Tongue (tissue), 1 donor: ENCODE measurements at regions not wholly inside any gene's neighbourhood (a gene's known extent, or its start where the extent isn't known, plus 50 kb on each side); places are given as distances from the start of the nearest gene placed in this dataset.

ENCODE experiments used
- DNase-seq: peaks from one replicate; pipeline ENCODE4 v3.0.0-alpha.2; 2015

DNA sequence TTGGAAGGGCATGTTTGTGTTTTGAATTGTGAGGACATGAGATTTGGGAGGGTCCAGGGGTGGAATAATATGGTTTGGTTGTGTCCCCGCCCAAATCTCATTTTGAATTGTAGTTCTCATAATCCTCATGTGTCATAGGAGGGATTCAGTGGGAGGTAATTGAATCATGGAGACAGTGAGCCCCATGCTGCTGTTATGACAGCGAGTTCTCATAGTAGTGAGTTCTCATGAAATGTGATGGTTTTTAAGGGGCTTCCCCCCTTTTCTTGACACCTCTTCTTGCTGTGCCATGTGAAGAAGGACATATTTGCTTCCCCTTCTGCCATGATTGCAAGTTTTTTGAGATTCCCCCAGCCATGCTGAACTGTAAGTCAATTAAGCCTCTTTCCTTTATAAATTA, 260.0 kb downstream of the DUSP6 start:
- no peak for DNase-seq

DNA sequence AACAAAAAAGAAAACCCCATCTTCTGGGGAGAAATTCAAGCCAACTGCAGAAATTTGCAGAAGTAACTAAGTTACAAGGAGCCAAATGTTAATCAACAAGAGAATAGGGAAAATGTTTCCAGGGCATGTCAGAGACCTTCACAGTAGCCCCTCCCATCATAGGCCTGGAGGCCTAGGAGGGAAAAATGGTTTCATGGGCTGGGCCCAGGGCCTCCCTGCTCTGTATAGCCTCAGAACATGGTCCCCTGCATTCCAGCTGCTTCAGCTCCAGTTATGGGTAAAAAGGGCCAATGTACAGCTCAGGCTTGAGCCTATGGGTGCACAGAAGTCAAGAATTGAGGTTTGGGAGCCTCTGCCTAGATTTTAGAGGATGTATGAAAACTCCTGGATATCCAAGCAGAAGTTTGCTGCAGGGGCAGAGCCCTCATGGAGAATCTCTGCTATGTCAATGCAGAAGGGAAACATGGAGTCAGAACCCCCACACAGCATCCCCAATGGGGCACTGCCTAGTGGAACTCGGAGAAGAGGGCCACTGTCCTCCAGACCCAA, 260.9 kb downstream of the DUSP6 start:
- DNase-seq, result no peak

DNA sequence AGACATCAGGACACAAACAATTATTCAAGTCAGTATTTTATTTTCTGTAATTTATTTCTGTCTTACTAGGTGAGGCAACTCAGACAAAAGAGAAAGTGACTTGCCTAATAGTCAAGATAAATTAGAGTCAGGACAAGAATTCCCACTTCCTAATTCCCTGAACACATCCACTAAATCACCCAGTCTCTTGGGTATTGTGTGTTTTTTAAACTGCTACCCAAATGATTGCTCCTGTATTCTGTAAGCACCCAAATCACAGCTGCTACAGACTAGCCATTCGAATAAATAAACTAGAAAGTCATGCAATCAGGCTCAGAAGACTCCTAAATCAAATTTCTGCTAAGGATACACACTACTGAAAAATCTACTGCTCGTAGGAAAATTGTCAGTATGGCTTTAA, 263.0 kb downstream of the DUSP6 start:
- DNase-seq, result no peak

DNA sequence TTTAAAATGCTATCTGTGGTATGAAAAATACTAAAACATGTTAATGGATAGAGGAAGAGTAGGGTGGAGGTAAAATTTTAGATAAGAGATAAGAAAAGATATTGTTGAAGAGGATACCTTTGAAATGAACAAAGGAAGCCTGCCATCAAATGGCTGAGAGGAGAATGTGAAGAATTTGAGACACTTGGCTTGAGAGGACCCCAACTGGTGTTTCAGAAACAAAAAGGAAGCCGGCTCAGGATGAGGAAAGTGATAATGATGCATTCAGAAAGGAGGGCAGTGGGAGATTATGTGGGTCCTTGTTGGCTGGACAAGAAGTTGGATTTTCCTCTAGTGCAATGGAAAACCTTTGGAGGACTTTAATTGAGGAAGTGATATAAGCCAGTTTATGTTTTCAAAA, 264.4 kb downstream of the DUSP6 start:
- DNase-seq, result no peak

DNA sequence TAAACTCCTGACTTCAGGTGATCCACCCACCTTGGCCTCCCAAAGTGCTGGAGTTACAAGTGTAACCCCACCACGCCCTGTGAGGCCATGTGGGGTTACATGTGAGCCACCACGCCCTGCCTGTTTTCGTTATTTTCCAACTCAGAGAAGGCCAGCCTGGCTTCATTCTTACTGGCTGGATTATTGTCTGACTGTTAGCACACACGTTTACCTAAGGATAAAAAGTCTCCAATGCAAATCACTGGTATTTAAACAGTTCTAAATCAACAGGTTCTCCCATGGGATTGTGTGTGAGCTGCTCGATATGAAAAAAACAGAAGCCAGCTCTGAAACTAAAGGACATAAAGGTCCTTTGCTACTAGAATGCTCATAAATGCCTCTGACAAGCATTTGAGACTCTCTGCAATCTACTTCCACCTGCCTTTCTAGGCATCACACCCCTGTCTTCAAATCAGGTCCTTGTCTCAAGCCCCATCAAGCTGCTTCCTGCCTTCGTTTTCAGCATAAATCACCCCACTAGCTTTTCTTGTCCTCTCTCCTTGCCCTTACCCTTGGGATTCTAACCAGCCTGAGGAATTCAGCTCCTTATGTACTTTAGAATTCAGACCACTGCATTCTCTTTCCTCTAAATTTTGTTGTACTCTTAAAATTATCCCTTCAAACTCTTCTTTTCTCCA, 265.0 kb downstream of the DUSP6 start:
- no peak for DNase-seq

DNA sequence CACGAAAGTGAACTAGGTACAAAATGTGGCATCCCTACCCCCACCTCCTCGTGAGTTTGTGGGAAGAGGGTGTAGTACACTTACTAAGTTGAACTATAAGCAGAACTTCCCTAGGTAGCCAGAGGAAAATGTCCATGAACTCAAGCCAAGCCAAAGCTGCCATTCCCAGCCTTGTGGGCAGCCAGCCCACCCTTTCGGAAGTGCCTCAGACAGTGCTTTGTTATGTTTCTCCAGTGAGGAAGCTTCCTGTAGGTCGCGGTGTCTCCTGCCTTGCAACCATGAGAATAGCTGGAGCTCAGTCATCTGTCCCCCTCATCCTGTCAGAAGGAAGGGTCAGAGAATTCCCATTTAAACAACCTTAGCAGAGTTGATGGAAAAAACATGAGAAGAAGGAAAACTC, 266.9 kb downstream of the DUSP6 start:
- DNase-seq, result no peak

DNA sequence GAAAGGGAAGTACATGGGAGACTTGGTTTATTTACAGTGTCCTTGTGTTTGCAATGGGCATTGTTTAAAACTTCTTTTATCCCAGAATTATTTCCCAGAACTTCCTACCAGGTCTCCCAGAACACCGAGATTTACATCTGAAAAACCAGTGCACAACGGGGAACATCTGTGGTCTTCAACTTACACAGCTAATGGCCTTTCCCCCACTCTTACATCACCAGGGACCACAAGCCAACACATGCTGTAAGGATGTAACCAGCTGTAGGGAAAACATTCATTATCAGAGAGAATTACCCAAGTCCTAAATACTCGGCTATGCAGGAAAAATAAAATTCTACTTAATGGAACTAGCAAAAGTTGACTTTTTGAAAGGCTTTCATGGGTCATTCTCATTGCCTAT, 267.6 kb downstream of the DUSP6 start:
- DNase-seq, result peak; percentile 22

DNA sequence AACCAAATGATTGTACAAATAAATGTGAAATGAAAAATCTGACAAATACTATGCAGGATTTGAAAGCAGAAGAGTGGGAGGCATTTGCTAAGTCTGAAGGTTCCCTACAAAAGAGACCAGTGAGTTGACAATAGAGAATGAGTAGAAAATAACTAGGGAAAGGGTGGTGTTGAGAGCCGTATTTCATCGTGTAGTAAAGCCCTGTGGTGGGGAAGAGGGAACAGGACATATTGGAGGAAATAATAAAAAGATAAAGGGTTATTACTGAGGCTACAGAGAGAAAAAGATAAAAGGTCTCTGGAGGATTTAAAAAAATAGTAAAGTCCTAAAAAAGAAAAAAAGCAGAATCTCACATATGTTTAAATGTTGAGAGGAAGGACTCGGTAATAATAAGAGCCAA, 268.8 kb downstream of the DUSP6 start:
- no peak for DNase-seq

DNA sequence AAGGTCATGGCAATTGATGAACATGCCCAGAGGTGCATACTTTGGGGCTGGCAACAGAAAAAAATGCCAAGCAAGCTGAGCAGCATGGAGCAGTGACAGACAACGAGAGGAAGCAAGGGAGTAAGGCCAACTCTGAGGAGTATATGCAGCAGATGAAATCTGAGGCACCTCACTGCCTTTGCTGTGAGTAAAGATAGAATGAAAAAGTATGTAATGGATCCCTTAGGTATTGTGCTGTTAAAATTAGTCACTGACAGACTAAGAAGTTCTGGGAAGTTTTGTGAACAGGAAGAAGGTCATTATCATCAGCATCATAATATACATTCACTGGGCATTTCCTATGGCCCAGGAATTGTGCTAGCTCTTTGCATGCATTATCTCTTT, 269.9 kb downstream of the DUSP6 start:
- no peak for DNase-seq

DNA sequence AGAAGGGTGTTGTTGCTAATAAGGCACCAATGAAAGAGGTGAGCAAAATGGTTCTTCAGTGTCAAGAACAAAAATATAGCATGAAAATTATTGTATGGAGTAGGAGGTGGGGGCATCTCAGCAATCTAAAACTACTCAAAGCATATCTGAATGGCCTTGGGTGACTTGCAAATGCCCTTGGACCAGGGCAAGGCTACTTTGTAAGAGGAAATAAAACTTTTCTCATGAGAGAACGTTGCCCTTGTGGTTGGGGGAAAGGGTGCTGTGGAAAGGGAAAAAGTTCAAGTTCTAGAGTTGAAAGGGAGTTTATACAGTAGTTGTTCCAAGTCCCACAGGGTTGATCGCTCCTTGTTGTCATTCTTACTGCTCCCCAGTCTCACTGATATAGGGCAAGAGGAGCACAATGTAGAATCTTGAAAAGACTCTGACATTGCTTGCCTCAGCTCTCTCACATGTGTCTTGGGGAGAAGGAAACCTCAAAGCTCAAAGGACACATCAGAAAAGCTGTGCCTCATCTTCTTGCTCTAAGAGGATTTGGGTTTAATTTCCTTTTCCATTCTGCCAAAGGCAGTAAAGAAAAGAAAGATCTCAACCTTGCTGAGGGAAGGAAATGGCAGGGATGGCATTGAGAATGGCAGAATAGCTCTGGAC, 270.5 kb downstream of the DUSP6 start:
- no peak for DNase-seq

DNA sequence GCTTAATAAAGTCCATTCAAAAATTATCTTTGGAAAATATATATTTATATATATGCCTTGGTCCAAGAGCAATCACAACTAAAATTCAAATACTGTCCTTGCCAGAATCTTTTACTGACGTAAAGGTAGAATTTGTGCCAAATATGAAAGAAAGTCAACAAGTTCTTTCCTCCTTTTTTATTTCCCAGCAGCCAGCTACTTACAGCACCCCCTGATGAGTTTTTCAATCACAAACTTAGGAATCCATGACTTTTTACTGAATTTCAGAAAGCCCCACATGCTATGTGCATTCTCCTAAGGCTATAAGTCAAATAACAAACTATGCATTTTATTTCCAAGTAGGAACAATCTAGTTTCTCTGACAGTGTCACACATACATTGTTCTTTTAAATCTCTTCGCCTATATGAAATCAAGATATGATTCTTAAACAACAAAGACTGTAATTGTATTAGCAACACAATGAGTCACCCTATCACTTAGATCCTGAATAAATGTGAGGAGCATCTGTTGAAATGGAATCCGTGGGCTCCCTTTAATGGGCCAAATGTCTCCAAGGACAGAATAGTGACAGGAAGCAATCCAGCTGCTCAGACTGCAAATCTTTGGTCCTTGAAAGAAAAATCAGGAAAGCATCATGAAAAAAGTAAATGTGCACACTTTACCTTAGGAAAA, 271.4 kb downstream of the DUSP6 start:
- peak; percentile 39 for DNase-seq

DNA sequence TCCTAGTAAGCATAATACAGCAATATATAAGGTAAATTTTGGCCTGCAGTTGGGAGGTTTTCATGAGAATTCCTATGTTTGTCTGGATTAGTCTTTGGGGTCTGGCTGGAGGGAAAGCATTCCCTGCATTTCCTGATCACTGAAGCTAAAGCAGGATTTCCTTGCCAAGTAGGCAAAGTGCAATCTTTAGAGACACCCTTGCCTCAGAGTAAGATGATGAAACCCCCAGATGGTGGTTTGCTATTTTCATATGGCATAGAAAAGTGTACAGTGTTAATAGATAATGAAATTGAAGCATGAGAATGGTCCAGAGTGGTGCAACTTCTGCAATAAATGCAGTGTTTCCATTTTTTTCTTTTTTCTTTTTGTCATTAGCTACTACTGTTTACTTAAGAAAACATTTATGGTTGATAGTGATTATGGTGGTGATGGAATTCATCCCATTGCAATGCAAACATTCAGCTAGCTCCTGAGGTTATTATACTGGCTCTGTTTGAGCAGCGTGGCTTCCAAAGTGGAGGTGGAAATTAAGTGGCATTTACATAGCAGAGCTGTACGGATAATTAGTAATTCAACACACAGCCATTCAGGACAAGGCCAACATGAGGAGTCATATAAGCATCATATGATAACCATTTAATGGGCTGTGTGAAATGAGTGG, 276.3 kb downstream of the DUSP6 start:
- no peak for DNase-seq

DNA sequence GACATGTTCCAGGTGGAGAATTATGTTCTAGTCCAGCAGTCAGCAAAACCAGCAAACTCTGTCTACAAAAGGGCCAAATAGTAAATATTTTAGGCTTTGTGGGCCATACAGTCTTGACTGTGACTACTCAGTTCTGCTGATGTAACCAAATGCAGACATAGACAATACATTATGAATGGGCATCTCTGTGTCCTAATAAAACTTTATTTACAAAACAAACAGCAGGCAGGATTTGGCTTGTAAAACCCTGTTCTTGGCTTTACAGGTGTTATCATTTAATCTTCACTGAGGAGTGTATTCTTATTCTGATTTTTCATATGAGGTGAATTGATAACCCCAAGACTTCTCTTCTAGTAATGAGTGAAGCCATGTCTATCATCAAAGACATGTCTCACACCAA, 278.6 kb downstream of the DUSP6 start:
- no peak for DNase-seq

DNA sequence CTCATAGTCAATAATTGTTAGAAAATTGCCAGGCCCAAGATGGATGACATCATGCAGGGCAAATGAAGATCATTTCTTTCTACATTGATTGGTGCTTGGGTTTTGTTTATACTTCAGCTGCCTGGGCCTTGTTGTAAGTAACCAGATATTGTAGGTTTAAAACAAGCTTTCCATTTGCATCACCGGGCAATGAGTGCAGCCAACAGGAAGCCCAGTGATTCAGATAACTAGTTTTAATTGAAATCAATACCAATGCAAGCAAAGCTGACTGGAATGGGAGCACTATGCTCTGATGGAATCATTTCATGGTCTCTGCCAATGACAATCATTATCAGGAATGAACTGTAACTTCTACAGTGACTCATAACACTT, 279.3 kb downstream of the DUSP6 start:
- DNase-seq, result no peak

DNA sequence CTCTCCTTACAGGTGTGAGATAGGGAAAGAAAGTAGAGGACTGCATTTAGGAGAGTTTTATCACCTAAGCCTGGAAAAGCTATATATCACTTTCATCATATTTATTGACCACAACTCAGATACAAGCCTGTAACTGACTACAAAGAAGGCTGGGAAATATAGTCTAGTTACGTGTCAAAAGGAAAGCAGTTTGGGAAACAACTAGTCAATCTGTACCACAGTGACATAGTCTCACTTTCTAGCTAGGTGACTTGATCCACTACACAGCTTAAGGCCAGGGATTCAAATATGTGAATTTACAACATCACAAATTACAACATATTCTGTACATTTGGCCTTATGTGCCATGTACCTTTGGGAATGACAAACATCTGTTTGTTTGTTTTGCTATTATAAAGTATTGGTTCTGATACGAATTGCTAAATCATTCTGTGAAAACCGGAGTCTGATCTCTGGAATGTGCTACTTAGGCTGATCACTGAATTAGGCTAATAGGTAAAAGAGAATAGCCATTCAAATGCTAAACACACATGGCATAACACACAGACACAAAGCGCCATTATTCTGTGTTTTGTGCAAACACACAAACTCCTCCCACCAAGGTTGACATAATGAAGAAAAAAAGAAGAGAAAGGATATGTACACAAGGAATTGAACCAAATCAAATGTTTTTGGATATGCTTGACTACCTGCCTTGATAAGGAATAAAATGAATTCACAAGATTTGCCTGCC, 279.8 kb downstream of the DUSP6 start:
- DNase-seq, result no peak

DNA sequence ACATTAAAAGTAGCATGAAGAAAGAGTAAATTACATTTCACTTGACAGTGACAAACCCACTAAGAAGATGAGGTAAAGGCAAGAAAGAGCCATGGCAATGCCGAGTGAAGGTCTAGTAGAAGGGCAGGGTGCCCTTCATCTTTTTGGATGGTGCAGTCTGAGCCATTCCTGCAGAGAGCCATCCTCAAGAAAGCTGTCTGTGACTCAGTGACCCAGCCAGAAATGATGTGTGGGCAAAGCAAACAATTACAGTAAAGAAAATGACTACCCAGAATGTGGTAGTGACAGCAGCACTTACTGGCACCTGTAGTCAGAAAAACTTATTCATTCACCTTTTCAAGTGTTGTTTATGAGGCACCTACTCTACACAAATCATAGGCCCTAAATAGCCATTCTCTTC, 281.7 kb downstream of the DUSP6 start:
- DNase-seq, result no peak

DNA sequence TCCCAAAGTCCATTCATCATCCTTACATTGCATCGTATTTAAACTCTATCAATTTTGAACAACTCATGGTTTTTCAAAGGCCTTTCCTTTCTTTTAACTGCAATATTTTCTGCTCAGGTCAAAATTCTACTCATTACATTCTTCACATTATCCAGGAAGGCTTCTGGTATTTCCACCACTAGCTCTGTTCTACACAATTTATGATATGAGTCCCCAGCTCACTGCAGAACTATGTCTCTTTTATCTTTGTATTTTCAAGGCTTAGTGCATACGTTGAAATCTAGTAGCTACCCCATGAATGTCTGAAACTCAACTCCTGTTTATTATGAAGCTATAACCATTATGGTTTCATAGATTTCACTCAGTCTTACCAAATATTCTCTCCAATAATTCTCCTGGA, 282.9 kb downstream of the DUSP6 start:
- DNase-seq, result no peak

DNA sequence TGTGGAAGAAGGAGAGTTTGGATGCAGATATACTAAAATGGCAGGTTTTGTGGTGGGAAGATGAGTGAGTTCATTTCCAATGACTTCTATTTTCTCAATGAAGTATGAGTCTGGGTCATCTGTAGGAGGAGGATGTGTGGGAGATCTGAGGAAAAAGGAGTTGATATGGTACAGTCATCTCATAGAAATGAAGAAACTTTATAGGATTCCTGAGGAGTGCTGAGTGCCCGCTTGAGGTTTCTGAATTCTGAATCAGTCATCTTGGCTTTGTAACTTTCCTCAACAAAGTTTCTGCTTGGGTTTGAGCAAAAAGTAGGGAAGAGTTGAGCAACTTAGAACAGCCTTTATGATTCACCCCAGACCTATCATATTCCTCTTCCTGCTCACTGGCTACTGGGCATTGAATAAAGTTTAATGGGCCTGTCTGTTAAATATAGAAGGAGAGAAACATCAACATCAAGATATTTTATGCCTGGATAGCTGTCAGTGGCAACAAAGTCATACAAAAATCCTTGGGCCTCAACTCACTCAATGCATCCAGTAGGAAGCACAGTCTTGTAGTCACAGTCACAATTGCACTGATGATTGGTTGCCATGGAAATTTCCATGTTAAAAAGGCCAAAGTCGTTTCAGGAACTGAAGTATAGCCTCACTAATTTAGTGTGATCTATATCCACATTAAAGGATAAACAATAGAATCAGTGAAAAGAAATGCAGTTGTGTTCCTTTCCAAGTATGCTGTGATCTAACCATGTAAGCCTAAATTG, 284.7 kb downstream of the DUSP6 start:
- DNase-seq, result no peak

DNA sequence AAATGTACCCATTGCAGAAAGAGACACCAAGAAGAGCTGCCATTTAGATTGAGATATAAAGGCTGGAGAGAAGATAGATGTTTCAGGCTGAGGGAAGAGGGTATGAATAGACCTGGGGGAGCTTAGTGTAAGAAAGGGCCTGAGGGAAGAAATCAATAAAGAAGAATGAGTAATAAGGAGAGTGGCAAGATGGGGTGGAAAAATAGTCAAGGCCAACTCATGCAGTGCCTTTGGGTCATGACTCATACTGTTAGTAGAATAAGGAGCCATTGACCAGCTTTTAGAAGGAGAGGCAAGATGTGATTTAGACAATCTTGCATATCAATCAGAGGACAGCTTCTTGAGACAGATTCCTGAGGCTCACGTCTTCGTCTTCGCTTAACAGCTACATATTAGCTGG, 287.5 kb downstream of the DUSP6 start:
- no peak for DNase-seq

DNA sequence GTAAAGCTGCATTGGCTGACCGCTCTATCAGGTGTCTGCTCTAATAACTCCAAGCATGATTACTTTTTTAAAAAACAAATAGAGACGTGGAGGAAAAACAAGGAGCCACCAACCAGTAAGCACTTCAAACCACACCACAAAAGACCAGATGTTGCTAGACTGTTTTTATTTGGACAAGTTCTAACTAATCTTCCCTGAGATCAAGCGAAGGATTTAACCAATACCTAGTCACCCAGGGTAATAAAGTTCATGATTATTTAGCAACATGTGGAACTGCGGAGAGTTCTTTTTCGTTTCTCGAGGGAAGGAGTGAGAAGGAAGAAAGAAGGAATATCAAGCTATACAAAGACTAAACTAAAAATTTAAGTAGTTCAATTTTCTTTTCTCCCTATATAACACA, 288.1 kb downstream of the DUSP6 start:
- DNase-seq, result no peak

DNA sequence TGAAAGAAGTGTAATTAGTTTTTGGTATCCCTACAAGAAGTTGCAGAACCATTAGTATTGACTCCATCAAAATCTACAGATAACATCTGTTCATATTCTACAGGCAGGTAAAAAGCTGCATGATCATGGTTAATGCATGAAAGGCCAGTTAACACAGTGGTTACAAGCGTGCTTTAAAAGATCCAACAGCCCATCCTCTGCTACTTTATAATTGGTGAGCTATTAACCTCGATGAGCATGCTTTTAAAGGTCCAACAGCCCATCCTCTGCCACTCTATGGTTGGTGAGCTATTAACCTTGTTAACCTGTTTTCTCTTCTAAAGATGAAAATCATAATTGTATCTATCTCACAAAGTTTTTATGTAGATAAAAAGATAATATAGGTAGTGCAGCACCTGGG, 289.3 kb downstream of the DUSP6 start:
- DNase-seq, result no peak
